ENCODE measurements at regions not wholly inside any gene's neighbourhood (a gene's known extent, or its start where the extent isn't known, plus 50 kb on each side); places are given as distances from the start of the nearest gene placed in this dataset.

- H3K4me1 ChIP-seq (ENCODE audit: control insufficient read depth, insufficient read depth, low read length) = no peaks in the 10 kb centered on the region
- no peak overlapping the region for H3K27ac ChIP-seq (ENCODE audit: extremely low read depth, low read depth, low read length)
- H3K4me3 ChIP-seq (ENCODE audit: low read depth, low read length) = no peak overlapping the region
- POLR2A ChIA-PET = no interaction called here
- TF ChIP-seq ZNF26 (tag by site-specific recombination; IDR thresholded peaks at IDR 0.05) (no peak), INSM2 (tag by site-specific recombination; IDR thresholded peaks at IDR 0.05) (no peak), MZF1 (tag by site-specific recombination; IDR thresholded peaks at IDR 0.05; ENCODE audit: borderline replicate concordance) (no peak), ZBTB49 (tag by site-specific recombination; IDR thresholded peaks at IDR 0.05; ENCODE audit: low read depth) (no peak), PRDM4 (tag by site-specific recombination; IDR thresholded peaks at IDR 0.05) (no peak), ZNF354C (tag by site-specific recombination; IDR thresholded peaks at IDR 0.05; ENCODE audit: borderline replicate concordance, low read depth) (no peak), OVOL3 (tag by site-specific recombination; IDR thresholded peaks at IDR 0.05) (no peak), ZNF549 (tag by site-specific recombination; IDR thresholded peaks at IDR 0.05) (no peak), ZNF248 (tag by site-specific recombination; IDR thresholded peaks at IDR 0.05) (no peak), REPIN1 (tag by site-specific recombination; IDR thresholded peaks at IDR 0.05; ENCODE audit: low read depth) (no peak), ZNF626 (tag by site-specific recombination; IDR thresholded peaks at IDR 0.05) (no peak), ZNF274 (IDR thresholded peaks at IDR 0.05; ENCODE audit: low read length) (no peak), ZNF274 (tag by site-specific recombination; IDR thresholded peaks at IDR 0.05; ENCODE audit: borderline replicate concordance) (no peak), ZBTB1 (tag by site-specific recombination; IDR thresholded peaks at IDR 0.05) (no peak), ZNF658 (tag by site-specific recombination; IDR thresholded peaks at IDR 0.05) (no peak), BCL11A (tag by site-specific recombination; IDR thresholded peaks at IDR 0.05; ENCODE audit: low read depth) (no peak)
- no peaks in the 10 kb centered on the region for H3K36me3 ChIP-seq (ENCODE audit: control insufficient read depth in 2 of 2, insufficient read depth in 1 of 2, low read length in 2 of 2)
- no peaks in the 10 kb centered on the region for H3K9me3 ChIP-seq (ENCODE audit: control insufficient read depth, insufficient read depth, low read depth, low read length)
- CTCF ChIA-PET = no interaction called here
Measured at GRCh38 chr12:111091051-111091450, 170.7 kb upstream of the MYL2 start.

GRCh38 chr12:111089616-111090015 is 169.2 kb upstream of the MYL2 start:
- H3K4me3 ChIP-seq (ENCODE audit: low read depth, low read length) = no peak overlapping the region
- H3K27ac ChIP-seq (ENCODE audit: extremely low read depth, low read depth, low read length) = no peak overlapping the region
- POLR2A ChIA-PET = no interaction called here
- H3K4me1 ChIP-seq (ENCODE audit: control insufficient read depth, insufficient read depth, low read length) = no peaks in the 10 kb centered on the region
- CTCF ChIA-PET = interaction anchor here (0.5 kb wide), 1 partner anchor 440 kb away, joined by 4 read pairs; no protein-coding TSS in a partner anchor
- no peaks in the 10 kb centered on the region for H3K36me3 ChIP-seq (ENCODE audit: control insufficient read depth in 2 of 2, insufficient read depth in 1 of 2, low read length in 2 of 2)
- no peaks in the 10 kb centered on the region for H3K9me3 ChIP-seq (ENCODE audit: control insufficient read depth, insufficient read depth, low read depth, low read length)
- TF ChIP-seq ZSCAN16 (tag by site-specific recombination; IDR thresholded peaks at IDR 0.05) = no peak
- TF ChIP-seq ZNF777 (tag by site-specific recombination; IDR thresholded peaks at IDR 0.05; ENCODE audit: borderline replicate concordance) = no peak
- no peak for TF ChIP-seq ZSCAN5A (tag by site-specific recombination; IDR thresholded peaks at IDR 0.05)
- TF ChIP-seq ZNF768 (tag by site-specific recombination; IDR thresholded peaks at IDR 0.05) = no peak
- TF ChIP-seq ZNF747 (tag by site-specific recombination; IDR thresholded peaks at IDR 0.05) = no peak
- TF ChIP-seq ZNF585B (tag by site-specific recombination; IDR thresholded peaks at IDR 0.05) = no peak
- TF ChIP-seq BCL6B (tag by site-specific recombination; IDR thresholded peaks at IDR 0.05) = no peak
- TF ChIP-seq ZNF449 (tag by site-specific recombination; IDR thresholded peaks at IDR 0.05) = no peak

Data from HEK293 (cell line).